ENCODE measurements at regions not wholly inside any gene's neighbourhood (a gene's known extent, or its start where the extent isn't known, plus 50 kb on each side); places are given as distances from the start of the nearest gene placed in this dataset.

GRCh38 chr13:106882246-106882645 lies 314.3 kb upstream of the ARGLU1 start:
- DNase-seq (ENCODE audit: low spot score) = no peak

- DNase-seq (ENCODE audit: low spot score) = no peak
Observed at GRCh38 chr13:106879806-106880205, 311.9 kb upstream of the ARGLU1 start.

GRCh38 chr13:106874323-106874722 lies 306.4 kb upstream of the ARGLU1 start:
- DNase-seq (ENCODE audit: low spot score) = no peak

- DNase-seq (ENCODE audit: low spot score) = no peak
Observed at GRCh38 chr13:106873810-106874209, 305.9 kb upstream of the ARGLU1 start.

GRCh38 chr13:106867249-106867648 lies 299.3 kb upstream of the ARGLU1 start:
- peak; percentile 4 for DNase-seq (ENCODE audit: low spot score)

GRCh38 chr13:106865716-106866440 lies 297.9 kb upstream of the ARGLU1 start:
- DNase-seq (ENCODE audit: low spot score) = no peak

GRCh38 chr13:106859533-106859904 lies 291.6 kb upstream of the ARGLU1 start:
- DNase-seq (ENCODE audit: low spot score) = no peak

- DNase-seq (ENCODE audit: low spot score) = no peak
Observed at GRCh38 chr13:106858903-106859532, 291.1 kb upstream of the ARGLU1 start.

GRCh38 chr13:106852436-106852835 lies 284.5 kb upstream of the ARGLU1 start:
- DNase-seq (ENCODE audit: low spot score) = no peak

GRCh38 chr13:106850973-106851650 lies 283.2 kb upstream of the ARGLU1 start:
- DNase-seq (ENCODE audit: low spot score) = no peak

- DNase-seq (ENCODE audit: low spot score) = no peak
Observed at GRCh38 chr13:106846571-106847448, 278.9 kb upstream of the ARGLU1 start.

GRCh38 chr13:106836186-106836802 lies 268.4 kb upstream of the ARGLU1 start:
- DNase-seq (ENCODE audit: low spot score) = no peak

GRCh38 chr13:106835477-106835876 lies 267.5 kb upstream of the ARGLU1 start:
- DNase-seq (ENCODE audit: low spot score) = no peak

GRCh38 chr13:106821979-106822378 lies 254.0 kb upstream of the ARGLU1 start:
- DNase-seq (ENCODE audit: low spot score) = no peak

GRCh38 chr13:106819413-106820180 lies 251.7 kb upstream of the ARGLU1 start:
- DNase-seq (ENCODE audit: low spot score) = no peak

GRCh38 chr13:106818971-106819370 lies 251.0 kb upstream of the ARGLU1 start:
- no peak for DNase-seq (ENCODE audit: low spot score)

GRCh38 chr13:106815545-106815944 lies 247.6 kb upstream of the ARGLU1 start:
- no peak for DNase-seq (ENCODE audit: low spot score)

GRCh38 chr13:106814463-106814862 lies 246.5 kb upstream of the ARGLU1 start:
- DNase-seq (ENCODE audit: low spot score) = no peak

GRCh38 chr13:106810069-106810468 lies 242.1 kb upstream of the ARGLU1 start:
- DNase-seq (ENCODE audit: low spot score) = no peak

- DNase-seq (ENCODE audit: low spot score) = no peak
Observed at GRCh38 chr13:106804991-106805390, 237.1 kb upstream of the ARGLU1 start.

- no peak for DNase-seq (ENCODE audit: low spot score)
Observed at GRCh38 chr13:106802917-106803316, 235.0 kb upstream of the ARGLU1 start.

All from AG08395 (cell line).